ENCODE measurements at regions not wholly inside any gene's neighbourhood (a gene's known extent, or its start where the extent isn't known, plus 50 kb on each side); places are given as distances from the start of the nearest gene placed in this dataset.
"Not testable (repeated sequence)": the region's sequence is repeated elsewhere in the genome, so short reads cannot be mapped to it uniquely, and the experiment has no call there.

DNA sequence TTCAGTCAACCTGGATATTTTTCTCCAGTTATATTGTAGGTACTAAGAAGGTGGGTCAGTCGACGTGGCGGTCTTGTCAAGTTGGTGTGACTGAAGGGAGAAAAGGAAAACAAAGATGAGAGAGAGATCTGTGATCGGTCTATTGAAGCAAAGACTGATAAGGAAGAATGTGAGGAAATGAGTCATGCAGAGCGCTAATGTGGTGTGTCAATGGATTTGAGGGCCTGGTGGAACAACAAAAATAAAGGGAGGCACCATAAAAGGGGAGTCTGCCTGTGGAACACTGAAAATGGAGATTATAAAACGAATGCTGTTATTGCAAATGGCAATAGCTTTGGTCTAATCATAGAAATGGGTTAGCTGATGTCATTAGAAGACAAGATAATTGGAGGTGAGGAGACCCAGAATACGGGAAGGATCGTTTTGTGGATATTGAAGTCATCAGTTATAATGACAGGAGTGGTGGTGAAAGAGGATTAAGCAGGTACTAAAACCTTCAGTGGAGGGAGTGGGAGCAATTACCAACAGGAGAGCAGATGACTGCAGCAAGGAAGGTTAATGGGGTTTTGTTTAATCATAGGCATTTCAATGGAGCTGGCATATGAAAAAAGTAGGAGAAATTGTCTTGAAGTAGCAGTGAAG lies 599.1 kb upstream of the FSHR start:
- Histone ChIP-seq H3K27ac (ENCODE audit: low read depth, low read length) (no peak overlapping the region), H3K9me3 (ENCODE audit: control insufficient read depth, insufficient read depth, low read length) (peaks cover 3% of the 10 kb centered on the region), H3K4me3 (ENCODE audit: low read depth, low read length) (no peak overlapping the region), H3K27me3 (ENCODE audit: control insufficient read depth, insufficient read depth, low read length) (no peaks in the 10 kb centered on the region)
- POLR2A ChIA-PET: no interaction called here
- DNase-seq (ENCODE audit: low read depth, low spot score): no peak
- CTCF ChIA-PET: no interaction called here
- TF ChIP-seq, protein P1, sequence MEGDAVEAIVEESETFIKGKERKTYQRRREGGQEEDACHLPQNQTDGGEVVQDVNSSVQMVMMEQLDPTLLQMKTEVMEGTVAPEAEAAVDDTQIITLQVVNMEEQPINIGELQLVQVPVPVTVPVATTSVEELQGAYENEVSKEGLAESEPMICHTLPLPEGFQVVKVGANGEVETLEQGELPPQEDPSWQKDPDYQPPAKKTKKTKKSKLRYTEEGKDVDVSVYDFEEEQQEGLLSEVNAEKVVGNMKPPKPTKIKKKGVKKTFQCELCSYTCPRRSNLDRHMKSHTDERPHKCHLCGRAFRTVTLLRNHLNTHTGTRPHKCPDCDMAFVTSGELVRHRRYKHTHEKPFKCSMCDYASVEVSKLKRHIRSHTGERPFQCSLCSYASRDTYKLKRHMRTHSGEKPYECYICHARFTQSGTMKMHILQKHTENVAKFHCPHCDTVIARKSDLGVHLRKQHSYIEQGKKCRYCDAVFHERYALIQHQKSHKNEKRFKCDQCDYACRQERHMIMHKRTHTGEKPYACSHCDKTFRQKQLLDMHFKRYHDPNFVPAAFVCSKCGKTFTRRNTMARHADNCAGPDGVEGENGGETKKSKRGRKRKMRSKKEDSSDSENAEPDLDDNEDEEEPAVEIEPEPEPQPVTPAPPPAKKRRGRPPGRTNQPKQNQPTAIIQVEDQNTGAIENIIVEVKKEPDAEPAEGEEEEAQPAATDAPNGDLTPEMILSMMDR (IDR thresholded peaks at IDR 0.05; ENCODE audit: low read depth, low read length): no peak

DNA sequence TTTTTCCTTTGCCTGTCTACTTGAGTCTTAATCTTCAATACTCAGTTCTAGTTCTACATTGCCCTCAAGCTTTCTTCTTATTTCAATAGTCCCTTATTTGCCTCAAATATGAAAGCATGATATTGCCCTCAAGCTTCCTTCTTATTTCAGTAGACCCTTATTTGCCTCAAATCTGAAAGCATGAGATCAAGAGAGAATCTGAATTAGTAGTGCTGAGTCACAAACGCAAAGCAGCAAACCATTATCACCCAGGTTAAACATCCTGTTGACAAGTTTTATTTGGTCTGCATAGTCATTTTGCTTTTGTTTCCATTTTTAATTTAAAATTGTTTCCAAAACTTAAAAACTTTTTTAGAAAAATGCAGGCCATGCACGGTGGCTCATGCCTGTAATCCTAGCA lies 583.3 kb upstream of the FSHR start:
- CTCF ChIA-PET: no interaction called here
- POLR2A ChIA-PET: no interaction called here

DNA sequence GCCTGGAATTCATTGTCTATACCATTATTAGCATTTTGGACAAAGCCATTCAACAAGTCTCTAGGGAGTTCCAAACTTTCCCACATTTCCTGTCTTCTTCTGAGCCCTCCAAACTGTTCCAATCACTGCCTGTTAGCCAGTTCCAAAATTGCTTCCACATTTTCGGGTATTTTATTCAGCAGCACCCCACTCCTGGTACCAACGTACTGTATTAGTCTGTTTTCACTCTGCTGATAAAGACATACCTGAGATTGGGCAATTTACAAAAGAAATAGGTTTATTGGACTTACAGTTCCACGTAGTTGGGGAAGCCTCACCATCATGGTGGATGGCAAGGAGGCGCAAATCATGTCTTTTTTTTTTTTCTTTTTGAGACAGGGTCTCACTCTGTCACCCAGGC lies 578.6 kb upstream of the FSHR start:
- CTCF ChIA-PET; DNase-seq (ENCODE audit: low read depth, low spot score); H3K27me3 ChIP-seq (ENCODE audit: control insufficient read depth, insufficient read depth, low read length); H3K4me3 ChIP-seq (ENCODE audit: low read depth, low read length); POLR2A ChIA-PET; H3K27ac ChIP-seq (ENCODE audit: low read depth, low read length): not testable (repeated sequence)
- peaks cover 15% of the 10 kb centered on the region for H3K9me3 ChIP-seq (ENCODE audit: control insufficient read depth, insufficient read depth, low read length)

More for the DNA sequence above, 583.3 kb upstream of the FSHR start:
- H3K9me3 ChIP-seq (ENCODE audit: control insufficient read depth, insufficient read depth, low read length): peaks cover 14% of the 10 kb centered on the region
- no peak overlapping the region for H3K4me3 ChIP-seq (ENCODE audit: low read depth, low read length)
- TF ChIP-seq, protein P1 (IDR thresholded peaks at IDR 0.05; ENCODE audit: low read depth, low read length): no peak
- no peak overlapping the region for H3K27ac ChIP-seq (ENCODE audit: low read depth, low read length)
- H3K27me3 ChIP-seq (ENCODE audit: control insufficient read depth, insufficient read depth, low read length): no peaks in the 10 kb centered on the region
- no peak for DNase-seq (ENCODE audit: low read depth, low spot score)

DNA sequence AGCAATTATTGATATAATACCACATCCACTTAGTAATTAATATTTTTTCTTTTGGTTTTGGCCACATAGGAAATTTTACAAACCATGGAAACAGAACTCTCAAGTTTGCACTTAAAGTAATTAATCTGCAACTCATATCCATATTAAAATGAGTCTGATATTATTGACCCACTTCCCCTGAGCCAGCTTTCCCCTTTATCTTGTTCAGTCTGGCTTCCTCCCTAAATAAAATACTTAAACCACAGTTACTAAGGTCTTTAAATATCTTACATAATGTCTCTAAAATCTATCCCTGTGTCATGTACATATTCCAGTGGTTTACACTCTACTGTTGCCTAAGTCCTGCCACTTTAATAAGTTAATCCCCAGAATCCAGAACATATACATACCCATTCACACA lies 564.9 kb upstream of the FSHR start:
- Histone ChIP-seq H3K4me3 (ENCODE audit: low read depth, low read length) (no peak overlapping the region), H3K27me3 (ENCODE audit: control insufficient read depth, insufficient read depth, low read length) (no peaks in the 10 kb centered on the region), H3K9me3 (ENCODE audit: control insufficient read depth, insufficient read depth, low read length) (peaks cover 3% of the 10 kb centered on the region; the same call in 1 of the 2 replicates), H3K27ac (ENCODE audit: low read depth, low read length) (no peak overlapping the region)
- POLR2A ChIA-PET: no interaction called here
- CTCF ChIA-PET: no interaction called here
- DNase-seq (ENCODE audit: low read depth, low spot score): no peak
- TF ChIP-seq, protein P1 (IDR thresholded peaks at IDR 0.05; ENCODE audit: low read depth, low read length): no peak

DNA sequence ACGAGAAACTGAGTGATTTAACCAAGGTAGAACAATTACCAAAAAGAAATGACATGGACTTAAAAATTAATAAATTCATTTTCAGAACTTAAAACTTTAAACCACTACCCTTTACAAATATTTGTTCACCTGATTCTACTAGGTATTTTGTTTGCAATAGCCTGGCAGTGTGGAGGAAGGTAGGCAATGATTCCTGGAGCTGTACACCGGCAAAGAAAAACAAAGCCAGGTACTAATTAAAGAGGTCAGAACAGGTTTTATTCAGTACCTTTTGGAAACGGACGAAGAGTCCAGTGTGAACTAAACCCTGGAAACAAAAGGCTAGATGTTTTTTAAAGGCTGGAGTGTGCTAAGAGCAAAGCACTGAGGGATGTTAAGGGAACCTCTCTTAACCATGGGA lies 561.3 kb upstream of the FSHR start:
- POLR2A ChIA-PET: no interaction called here
- CTCF ChIA-PET: no interaction called here
- Histone ChIP-seq H3K9me3 (ENCODE audit: control insufficient read depth, insufficient read depth, low read length) (peaks cover 8% of the 10 kb centered on the region; the same call in 1 of the 2 replicates), H3K4me3 (ENCODE audit: low read depth, low read length) (no peak overlapping the region), H3K27ac (ENCODE audit: low read depth, low read length) (no peak overlapping the region), H3K27me3 (ENCODE audit: control insufficient read depth, insufficient read depth, low read length) (no peaks in the 10 kb centered on the region)
- DNase-seq (ENCODE audit: low read depth, low spot score): no peak
- TF ChIP-seq, protein P1 (IDR thresholded peaks at IDR 0.05; ENCODE audit: low read depth, low read length): no peak

Measured in AG04450 (cell line).